ENCODE measurements at regions not wholly inside any gene's neighbourhood (a gene's known extent, or its start where the extent isn't known, plus 50 kb on each side); places are given as distances from the start of the nearest gene placed in this dataset.

- intact Hi-C loops (cut with DNase I), result no loop called here
- no peak for DNase-seq (ENCODE audit: low spot score)
Measured at GRCh38 chr5:124460642-124461041, 285.8 kb downstream of the ZNF608 start.

GRCh38 chr5:124459984-124460383 is 286.5 kb downstream of the ZNF608 start:
- DNase-seq (ENCODE audit: low spot score), result no peak
- intact Hi-C loops (cut with DNase I), result no loop called here

- intact Hi-C loops (cut with DNase I), result no loop called here
- no peak for DNase-seq (ENCODE audit: low spot score)
Measured at GRCh38 chr5:124457901-124458300, 288.5 kb downstream of the ZNF608 start.

- DNase-seq (ENCODE audit: low spot score), result no peak
- intact Hi-C loops (cut with DNase I), result no loop called here
Measured at GRCh38 chr5:124457101-124457500, 289.3 kb downstream of the ZNF608 start.

- no peak for DNase-seq (ENCODE audit: low spot score)
- intact Hi-C loops (cut with DNase I), result no loop called here
Measured at GRCh38 chr5:124456249-124456648, 290.2 kb downstream of the ZNF608 start.

- intact Hi-C loops (cut with DNase I), result no loop called here
Measured at GRCh38 chr5:124454081-124454480, 292.4 kb downstream of the ZNF608 start.

GRCh38 chr5:124453221-124454051 is 293.0 kb downstream of the ZNF608 start:
- DNase-seq (ENCODE audit: low spot score), result no peak
- intact Hi-C loops (cut with DNase I), result no loop called here

More at GRCh38 chr5:124454081-124454480, 292.4 kb downstream of the ZNF608 start:
- DNase-seq (ENCODE audit: low spot score), result no peak

- intact Hi-C loops (cut with DNase I), result no loop called here
- no peak for DNase-seq (ENCODE audit: low spot score)
Measured at GRCh38 chr5:124452412-124452811, 294.0 kb downstream of the ZNF608 start.

- intact Hi-C loops (cut with DNase I), result no loop called here
- DNase-seq (ENCODE audit: low spot score), result no peak
Measured at GRCh38 chr5:124451721-124452383, 294.6 kb downstream of the ZNF608 start.

GRCh38 chr5:124446120-124446519 is 300.3 kb downstream of the ZNF608 start:
- no peak for DNase-seq (ENCODE audit: low spot score)
- intact Hi-C loops (cut with DNase I), result loop anchor here (5.0 to 10.0 kb wide), 2 partner anchors 71 to 299 kb away; partner anchors contain the start of gene ZNF608

GRCh38 chr5:124445070-124445619 is 301.3 kb downstream of the ZNF608 start:
- DNase-seq (ENCODE audit: low spot score), result no peak
- intact Hi-C loops (cut with DNase I), result loop anchor here (5.0 to 10.0 kb wide), 2 partner anchors 72 to 300 kb away; partner anchors contain the start of gene ZNF608

- no peak for DNase-seq (ENCODE audit: low spot score)
- intact Hi-C loops (cut with DNase I), result loop anchor here (10.0 kb wide), 1 partner anchor 301 kb away; the partner anchor contains the start of gene ZNF608
Measured at GRCh38 chr5:124444147-124444775, 302.2 kb downstream of the ZNF608 start.

- no peak for DNase-seq (ENCODE audit: low spot score)
- intact Hi-C loops (cut with DNase I), result loop anchor here (10.0 kb wide), 1 partner anchor 304 kb away; the partner anchor contains the start of gene ZNF608
Measured at GRCh38 chr5:124440471-124440870, 306.0 kb downstream of the ZNF608 start.

GRCh38 chr5:124439609-124440008 is 306.8 kb downstream of the ZNF608 start:
- no peak for DNase-seq (ENCODE audit: low spot score)
- intact Hi-C loops (cut with DNase I), result loop anchor here (10.0 kb wide), 1 partner anchor 305 kb away; the partner anchor contains the start of gene ZNF608

GRCh38 chr5:124438903-124439281 is 307.5 kb downstream of the ZNF608 start:
- intact Hi-C loops (cut with DNase I), result no loop called here
- DNase-seq (ENCODE audit: low spot score), result no peak

GRCh38 chr5:124438026-124438902 is 308.2 kb downstream of the ZNF608 start:
- no peak for DNase-seq (ENCODE audit: low spot score)
- intact Hi-C loops (cut with DNase I), result no loop called here

GRCh38 chr5:124436294-124436693 is 310.1 kb downstream of the ZNF608 start:
- intact Hi-C loops (cut with DNase I), result no loop called here
- DNase-seq (ENCODE audit: low spot score), result no peak

GRCh38 chr5:124433170-124433569 is 313.3 kb downstream of the ZNF608 start:
- intact Hi-C loops (cut with DNase I), result no loop called here
- DNase-seq (ENCODE audit: low spot score), result no peak

- intact Hi-C loops (cut with DNase I), result no loop called here
- no peak for DNase-seq (ENCODE audit: low spot score)
Measured at GRCh38 chr5:124421584-124421983, 324.9 kb downstream of the ZNF608 start.

All from cardiac septum (tissue), 1 donor.